ENCODE measurements at regions not wholly inside any gene's neighbourhood (a gene's known extent, or its start where the extent isn't known, plus 50 kb on each side); places are given as distances from the start of the nearest gene placed in this dataset.

GRCh38 chr21:35641271-35642016, 418.9 kb downstream of the SETD4 start:
- no peak for TF ChIP-seq POLR2A (IDR thresholded peaks at IDR 0.05; ENCODE audit: low read length)
- no peak for TF ChIP-seq GATA1 (IDR thresholded peaks at IDR 0.05; ENCODE audit: low read depth, low read length)

Measured in erythroblast (primary cell).